GM12878 (cell line): ENCODE measurements at regions not wholly inside any gene's neighbourhood (a gene's known extent, or its start where the extent isn't known, plus 50 kb on each side); places are given as distances from the start of the nearest gene placed in this dataset.

ENCODE experiments used
- ATAC-seq: fragments of 200-7000 bp; cut with Tn5 transposase; 3 replicates; pipeline ENCODE4 v1.9.1; 2020; ENCODE audit warnings: mild to moderate bottlenecking, moderate library complexity
- BruUV-seq: library from RNA; stranded (reverse); fragments of 400-500 nt; replicated peaks from 2 replicates; lab custom pipeline; 2021; lab: Mats Ljungman, UMichigan
- CTCF ChIA-PET: fragments of 300-600 bp; sonication (Branson Sonifier 250); formaldehyde crosslinking; extraction: SDS; loops from one replicate; lab custom pipeline; 2021; ENCODE audit warnings: inconsistent platforms; lab: Yijun Ruan, JAX
- POLR2A ChIA-PET: fragments of 350-600 bp; formaldehyde crosslinking; extraction: SDS; loops from one replicate; lab custom pipeline; 2021; ENCODE audit warnings: inconsistent platforms; lab: Charles Lee
- RAD21 ChIA-PET: fragments of 300-600 bp; sonication (Branson Sonifier 250); formaldehyde crosslinking; loops from one replicate; lab custom pipeline; 2023; ENCODE audit warnings: antibody characterized with exemption; ENCODE audit not compliant: unreplicated experiment; lab: Charles Lee
- SMC1A ChIA-PET: fragments of 300-600 bp; sonication (Branson Sonifier 250); formaldehyde crosslinking; loops from one replicate; lab custom pipeline; 2023; ENCODE audit not compliant: unreplicated experiment, uncharacterized antibody; lab: Charles Lee
- DNase-seq: peaks from one replicate; pipeline ENCODE4 v3.0.0-alpha.2; 2011; ENCODE audit warnings: low read depth, low spot score
- FAIRE-seq: peaks from 3 replicates; lab custom pipeline; 2011; peaks lifted over from hg19 to GRCh38; lab: Jason Lieb, UNC
- H2AFZ ChIP-seq: 2 replicates; pipeline ENCODE4 v1.6.0; 2011; ENCODE audit warnings: low read depth, low read length, control low read depth; ENCODE audit not compliant: control insufficient read depth
- H3K27ac ChIP-seq: 2 replicates; pipeline ENCODE4 v1.5.1; 2011; ENCODE audit warnings: control low read depth; ENCODE audit not compliant: control insufficient read depth, insufficient read depth
- H3K27me3 ChIP-seq, 2 experiments: replicated peaks in 1 of 2; 2 replicates each; pipeline versions ENCODE4 v1.6.0 to v1.6.1; 2011; ENCODE audit warnings: low read length in 1 of 2; ENCODE audit not compliant: control insufficient read depth in 2 of 2, insufficient read depth in 2 of 2
- H3K36me3 ChIP-seq, 2 experiments: 2 replicates each; pipeline ENCODE4 v1.5.1; 2011; ENCODE audit warnings: low read length in 1 of 2; ENCODE audit not compliant: control insufficient read depth in 2 of 2, insufficient read depth in 2 of 2
- H3K4me1 ChIP-seq: 2 replicates; pipeline ENCODE4 v1.6.1; 2011; ENCODE audit warnings: mild to moderate bottlenecking, low read length, moderate library complexity, mixed read lengths; ENCODE audit not compliant: control insufficient read depth, insufficient read depth
- H3K4me2 ChIP-seq: 2 replicates; pipeline ENCODE4 v1.6.0; 2011; ENCODE audit warnings: control low read depth; ENCODE audit not compliant: control insufficient read depth, insufficient read depth
- H3K4me3 ChIP-seq: fragments of 200-600 bp; sonication (generic); 2 replicates; pipeline ENCODE4 v1.5.1; 2016
- H3K79me2 ChIP-seq: 2 replicates; pipeline ENCODE4 v1.6.0; 2011; ENCODE audit warnings: low read length; ENCODE audit not compliant: control insufficient read depth, insufficient read depth
- H3K9ac ChIP-seq: 2 replicates; pipeline ENCODE4 v1.8.0; 2011; ENCODE audit warnings: low read length, control low read depth, mixed read lengths; ENCODE audit not compliant: control insufficient read depth, insufficient read depth
- H3K9me3 ChIP-seq: replicated peaks from 3 replicates; pipeline ENCODE4 v1.5.1; 2011; ENCODE audit warnings: mild to moderate bottlenecking, low read length; ENCODE audit not compliant: control insufficient read depth, insufficient read depth
- H4K20me1 ChIP-seq: 2 replicates; pipeline ENCODE4 v1.6.0; 2011; ENCODE audit not compliant: control insufficient read depth, insufficient read depth
- ATF7 ChIP-seq: fragments of 450-650 bp; IDR thresholded peaks from 2 replicates; pipeline ENCODE4 v1.6.1; 2016; ENCODE audit warnings: low read depth, mild to moderate bottlenecking
- CEBPB ChIP-seq, 2 experiments: fragments of 150-350 bp in 1 of 2; IDR thresholded peaks; 2 replicates each; pipeline ENCODE4 v1.6.1; 2012 to 2014; ENCODE audit warnings: low read depth in 2 of 2, low read length in 2 of 2, borderline replicate concordance in 1 of 2, inconsistent platforms in 1 of 2
- POU2F2 ChIP-seq: IDR thresholded peaks from 3 replicates; pipeline ENCODE4 v1.6.1; 2011; ENCODE audit warnings: low read depth, mild to moderate bottlenecking, low read length, borderline replicate concordance
- SREBF2 ChIP-seq: IDR thresholded peaks from 2 replicates; pipeline ENCODE4 v1.6.1; 2012; ENCODE audit warnings: mild to moderate bottlenecking, low read length
- TAF1 ChIP-seq: IDR thresholded peaks from 2 replicates; pipeline ENCODE4 v1.6.1; 2011; ENCODE audit warnings: mild to moderate bottlenecking, low read depth, low read length, borderline replicate concordance
- ZZZ3 ChIP-seq: IDR thresholded peaks from 2 replicates; pipeline ENCODE4 v1.6.1; 2011; ENCODE audit warnings: low read depth; ENCODE audit not compliant: control insufficient read depth, insufficient read length
- WGBS: methylation state at CpG from one replicate; pipeline ENCODE4 v1.1.6; 2016; ENCODE audit warnings: low lambda C conversion rate; ENCODE audit not compliant: insufficient replicate concordance, insufficient coverage; ENCODE audit errors: missing lambda C conversion rate; 5-methylcytosine and 5-hydroxymethylcytosine counted together
- in situ Hi-C: fragments of 300-500 bp; cut with MboI; formaldehyde crosslinking; loops from 9 replicates; pipeline ENCODE4 v1.14.3; 2018; ENCODE audit warnings: mixed read lengths
- intact Hi-C: fragments of 100-400 bp; cut with micrococcal nuclease; formaldehyde crosslinking; loops from one replicate; pipeline ENCODE4 v1.14.2; 2022; ENCODE audit not compliant: unreplicated experiment
- TF ChIP-seq, protein P1 (sequence below): IDR thresholded peaks from 2 replicates; pipeline ENCODE4 v1.6.1; 2012; ENCODE audit warnings: low read length, inconsistent platforms
- TF ChIP-seq, protein P2 (sequence below): IDR thresholded peaks from 2 replicates; pipeline ENCODE4 v1.6.1; 2012; ENCODE audit warnings: low read depth, low read length, improper control_type of control experiment
- TF ChIP-seq, protein P3 (sequence below): fragments of 450-650 bp; IDR thresholded peaks from 2 replicates; pipeline ENCODE4 v1.6.1; 2016; ENCODE audit warnings: mild to moderate bottlenecking, moderate library complexity, borderline replicate concordance

DNA sequence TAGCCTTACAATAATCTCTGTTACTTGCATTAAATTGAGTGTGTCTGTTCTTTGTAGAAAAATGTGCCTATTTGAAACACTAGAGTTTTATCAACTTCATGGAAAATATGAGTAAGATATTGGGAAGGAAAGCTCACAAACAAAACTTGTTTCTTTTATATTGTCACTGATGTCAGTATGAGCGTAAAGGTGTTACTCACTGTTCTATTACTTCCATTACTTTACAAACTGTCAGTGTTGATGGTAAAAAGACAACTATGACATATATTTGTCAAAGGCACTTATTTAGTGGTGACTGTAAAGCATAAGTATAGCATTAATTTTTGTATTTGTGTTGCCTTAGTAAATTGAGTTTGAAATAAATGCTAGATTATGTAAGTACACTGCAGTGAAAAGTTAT, 193.7 kb upstream of the FLRT2 start:
- ATAC-seq (no peak), DNase-seq (no peak), FAIRE-seq (no peak)
- WGBS = 32% methylated on average over 1 of the region's 1 CpG
- Histone ChIP-seq H3K4me3 (no peak overlapping the region), H3K4me1 (no peaks in the 10 kb centered on the region), H3K9ac (no peak overlapping the region), H2AFZ (no peak overlapping the region), H3K4me2 (no peak overlapping the region), H3K9me3 (no peaks in the 10 kb centered on the region), H3K36me3 (no peaks in the 10 kb centered on the region), H3K27ac (no peak overlapping the region), H4K20me1 (no peaks in the 10 kb centered on the region), H3K27me3 (no peaks in the 10 kb centered on the region), H3K79me2 (no peaks in the 10 kb centered on the region)
- TF ChIP-seq ZZZ3 (no peak), SREBF2 (no peak), CEBPB (IDR thresholded peaks at IDR 0.05; ENCODE audit: borderline replicate concordance in 1 of 2, low read depth in 2 of 2, low read length in 2 of 2) (no peak)
- TF ChIP-seq, protein P1, sequence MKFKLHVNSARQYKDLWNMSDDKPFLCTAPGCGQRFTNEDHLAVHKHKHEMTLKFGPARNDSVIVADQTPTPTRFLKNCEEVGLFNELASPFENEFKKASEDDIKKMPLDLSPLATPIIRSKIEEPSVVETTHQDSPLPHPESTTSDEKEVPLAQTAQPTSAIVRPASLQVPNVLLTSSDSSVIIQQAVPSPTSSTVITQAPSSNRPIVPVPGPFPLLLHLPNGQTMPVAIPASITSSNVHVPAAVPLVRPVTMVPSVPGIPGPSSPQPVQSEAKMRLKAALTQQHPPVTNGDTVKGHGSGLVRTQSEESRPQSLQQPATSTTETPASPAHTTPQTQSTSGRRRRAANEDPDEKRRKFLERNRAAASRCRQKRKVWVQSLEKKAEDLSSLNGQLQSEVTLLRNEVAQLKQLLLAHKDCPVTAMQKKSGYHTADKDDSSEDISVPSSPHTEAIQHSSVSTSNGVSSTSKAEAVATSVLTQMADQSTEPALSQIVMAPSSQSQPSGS = no peak
- RAD21 ChIA-PET = no interaction called here
- POLR2A ChIA-PET = no interaction called here
- SMC1A ChIA-PET = no interaction called here
- in situ Hi-C loops (no loop called here), intact Hi-C loops (no loop called here)
- BruUV-seq = no TSS peak
- CTCF ChIA-PET = no interaction called here

DNA sequence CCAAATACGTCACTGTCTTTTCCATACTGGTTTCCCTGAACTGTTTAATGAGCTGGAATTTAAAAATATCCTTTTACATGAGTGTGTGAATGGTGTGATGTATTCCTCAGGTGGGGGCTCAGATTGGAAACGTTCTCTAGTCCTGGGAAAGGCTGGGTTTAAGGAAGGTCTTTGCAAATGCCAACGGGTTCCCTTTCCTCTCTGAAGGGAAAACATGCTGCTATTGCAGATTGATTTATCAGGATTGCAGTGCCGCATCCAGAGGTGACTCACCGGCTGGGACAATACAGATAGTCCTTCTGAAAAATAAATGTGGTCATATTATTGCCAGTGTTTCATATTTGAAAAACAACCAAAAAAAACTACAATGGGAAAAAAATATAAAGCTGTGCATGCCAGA, 193.1 kb upstream of the FLRT2 start:
- H3K9ac ChIP-seq = no peak overlapping the region
- H3K4me3 ChIP-seq = no peak overlapping the region
- in situ Hi-C loops (no loop called here), intact Hi-C loops (no loop called here)
- no peaks in the 10 kb centered on the region for H3K9me3 ChIP-seq
- WGBS = 24% methylated on average over 5 of the region's 5 CpGs
- RAD21 ChIA-PET = no interaction called here
- H4K20me1 ChIP-seq = no peaks in the 10 kb centered on the region
- POLR2A ChIA-PET = no interaction called here
- FAIRE-seq (no peak), ATAC-seq (no peak), DNase-seq (no peak)
- SMC1A ChIA-PET = no interaction called here
- no peaks in the 10 kb centered on the region for H3K4me1 ChIP-seq
- no peaks in the 10 kb centered on the region for H3K27me3 ChIP-seq
- no peak overlapping the region for H2AFZ ChIP-seq
- H3K79me2 ChIP-seq = no peaks in the 10 kb centered on the region
- H3K36me3 ChIP-seq = no peaks in the 10 kb centered on the region
- H3K27ac ChIP-seq = no peak overlapping the region
- no TSS peak for BruUV-seq
- CTCF ChIA-PET = no interaction called here
- no peak overlapping the region for H3K4me2 ChIP-seq
- TF ChIP-seq, protein P2, sequence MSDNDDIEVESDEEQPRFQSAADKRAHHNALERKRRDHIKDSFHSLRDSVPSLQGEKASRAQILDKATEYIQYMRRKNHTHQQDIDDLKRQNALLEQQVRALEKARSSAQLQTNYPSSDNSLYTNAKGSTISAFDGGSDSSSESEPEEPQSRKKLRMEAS = no peak
- TF ChIP-seq POU2F2 (no peak), ATF7 (no peak), TAF1 (no peak)
- TF ChIP-seq, protein P3, sequence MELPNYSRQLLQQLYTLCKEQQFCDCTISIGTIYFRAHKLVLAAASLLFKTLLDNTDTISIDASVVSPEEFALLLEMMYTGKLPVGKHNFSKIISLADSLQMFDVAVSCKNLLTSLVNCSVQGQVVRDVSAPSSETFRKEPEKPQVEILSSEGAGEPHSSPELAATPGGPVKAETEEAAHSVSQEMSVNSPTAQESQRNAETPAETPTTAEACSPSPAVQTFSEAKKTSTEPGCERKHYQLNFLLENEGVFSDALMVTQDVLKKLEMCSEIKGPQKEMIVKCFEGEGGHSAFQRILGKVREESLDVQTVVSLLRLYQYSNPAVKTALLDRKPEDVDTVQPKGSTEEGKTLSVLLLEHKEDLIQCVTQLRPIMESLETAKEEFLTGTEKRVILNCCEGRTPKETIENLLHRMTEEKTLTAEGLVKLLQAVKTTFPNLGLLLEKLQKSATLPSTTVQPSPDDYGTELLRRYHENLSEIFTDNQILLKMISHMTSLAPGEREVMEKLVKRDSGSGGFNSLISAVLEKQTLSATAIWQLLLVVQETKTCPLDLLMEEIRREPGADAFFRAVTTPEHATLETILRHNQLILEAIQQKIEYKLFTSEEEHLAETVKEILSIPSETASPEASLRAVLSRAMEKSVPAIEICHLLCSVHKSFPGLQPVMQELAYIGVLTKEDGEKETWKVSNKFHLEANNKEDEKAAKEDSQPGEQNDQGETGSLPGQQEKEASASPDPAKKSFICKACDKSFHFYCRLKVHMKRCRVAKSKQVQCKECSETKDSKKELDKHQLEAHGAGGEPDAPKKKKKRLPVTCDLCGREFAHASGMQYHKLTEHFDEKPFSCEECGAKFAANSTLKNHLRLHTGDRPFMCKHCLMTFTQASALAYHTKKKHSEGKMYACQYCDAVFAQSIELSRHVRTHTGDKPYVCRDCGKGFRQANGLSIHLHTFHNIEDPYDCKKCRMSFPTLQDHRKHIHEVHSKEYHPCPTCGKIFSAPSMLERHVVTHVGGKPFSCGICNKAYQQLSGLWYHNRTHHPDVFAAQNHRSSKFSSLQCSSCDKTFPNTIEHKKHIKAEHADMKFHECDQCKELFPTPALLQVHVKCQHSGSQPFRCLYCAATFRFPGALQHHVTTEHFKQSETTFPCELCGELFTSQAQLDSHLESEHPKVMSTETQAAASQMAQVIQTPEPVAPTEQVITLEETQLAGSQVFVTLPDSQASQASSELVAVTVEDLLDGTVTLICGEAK = no peak
